Thoracic aorta (tissue), 2 donors: ENCODE measurements at regions not wholly inside any gene's neighbourhood (a gene's known extent, or its start where the extent isn't known, plus 50 kb on each side); places are given as distances from the start of the nearest gene placed in this dataset.

Experiments
- ATAC-seq: fragments of 150-250 bp; one replicate; pipeline ENCODE4 v1.8.0; 2017; ENCODE audit warnings: low read depth; ENCODE audit not compliant: insufficient number of reproducible peaks, low FRiP score
- DNase-seq: peaks from one replicate; pipeline ENCODE4 v3.0.0-alpha.2; 2020; ENCODE audit warnings: low spot score
- H3K27ac ChIP-seq, 2 donors: fragments of 200-600 bp; sonication (generic); 1 replicate in 1 of 2; 2 replicates in 1 of 2; pipeline ENCODE4 v1.5.1; 2016; ENCODE audit warnings: mild to moderate bottlenecking in 2 of 2, moderate library complexity in 2 of 2
- H3K27me3 ChIP-seq: fragments of 200-600 bp; sonication (generic); replicated peaks from 2 replicates; pipeline ENCODE4 v1.6.0; 2016; ENCODE audit warnings: mild to moderate bottlenecking; ENCODE audit not compliant: insufficient read depth
- H3K36me3 ChIP-seq: fragments of 200-600 bp; sonication (generic); one replicate; pipeline ENCODE4 v1.5.1; 2016
- H3K4me1 ChIP-seq, 2 donors: fragments of 200-600 bp; sonication (generic); 1 replicate in 1 of 2; 2 replicates in 1 of 2; pipeline versions ENCODE4 v1.5.1 to v1.6.0; 2016; ENCODE audit warnings: low read depth in 2 of 2, mild to moderate bottlenecking in 1 of 2; ENCODE audit not compliant: control insufficient read depth in 1 of 2
- H3K4me3 ChIP-seq: fragments of 200-600 bp; sonication (generic); 2 replicates; pipeline ENCODE4 v1.5.1; 2016; ENCODE audit warnings: mild to moderate bottlenecking
- H3K9me3 ChIP-seq: fragments of 200-600 bp; sonication (generic); 2 replicates; pipeline ENCODE4 v1.5.1; 2016
- CTCF ChIP-seq: fragments of 200-600 bp; sonication (generic); IDR thresholded peaks from one replicate; pipeline ENCODE4 v1.5.1; 2019; ENCODE audit warnings: antibody characterized with exemption

- Histone ChIP-seq H3K36me3 (no peaks in the 10 kb centered on the region), H3K27me3 (no peaks in the 10 kb centered on the region), H3K4me1 (peaks cover 9 to 14% of the 10 kb centered on the region in 2 donors), H3K9me3 (no peaks in the 10 kb centered on the region), H3K4me3 (no peak overlapping the region), H3K27ac (no peak overlapping the region)
- no peak for DNase-seq
- no peak for TF ChIP-seq CTCF
- ATAC-seq = no peak
Measured at GRCh38 chr3:102194001-102194400, 240.8 kb upstream of the ZPLD1 start.

- Histone ChIP-seq H3K27me3 (no peaks in the 10 kb centered on the region), H3K9me3 (no peaks in the 10 kb centered on the region), H3K27ac (no peak overlapping the region), H3K36me3 (no peaks in the 10 kb centered on the region), H3K4me1 (peaks cover 9 to 14% of the 10 kb centered on the region in 2 donors), H3K4me3 (no peak overlapping the region)
- DNase-seq (no peak), ATAC-seq (no peak)
- no peak for TF ChIP-seq CTCF
Measured at GRCh38 chr3:102194760-102195159, 240.1 kb upstream of the ZPLD1 start.

GRCh38 chr3:102195198-102195948 is 239.4 kb upstream of the ZPLD1 start:
- Histone ChIP-seq H3K9me3 (no peaks in the 10 kb centered on the region), H3K4me3 (no peak overlapping the region), H3K27ac (no peak overlapping the region), H3K4me1 (peaks cover 3 to 9% of the 10 kb centered on the region in 2 donors), H3K27me3 (no peaks in the 10 kb centered on the region), H3K36me3 (no peaks in the 10 kb centered on the region)
- ATAC-seq = no peak
- TF ChIP-seq CTCF = no peak
- no peak for DNase-seq

- H3K27me3 ChIP-seq = no peaks in the 10 kb centered on the region
- ATAC-seq = no peak
- H3K4me3 ChIP-seq = no peak overlapping the region
- no peak overlapping the region for H3K27ac ChIP-seq
- no peak for TF ChIP-seq CTCF
- no peaks in the 10 kb centered on the region for H3K9me3 ChIP-seq
- no peak for DNase-seq
- H3K36me3 ChIP-seq = no peaks in the 10 kb centered on the region
- H3K4me1 ChIP-seq = no peaks in the 10 kb centered on the region
Measured at GRCh38 chr3:102200126-102200525, 234.7 kb upstream of the ZPLD1 start.

GRCh38 chr3:102200560-102200959 is 234.3 kb upstream of the ZPLD1 start:
- H3K9me3 ChIP-seq = no peaks in the 10 kb centered on the region
- no peak for ATAC-seq
- no peak for DNase-seq
- H3K27ac ChIP-seq = no peak overlapping the region
- H3K27me3 ChIP-seq = no peaks in the 10 kb centered on the region
- no peak for TF ChIP-seq CTCF
- no peaks in the 10 kb centered on the region for H3K4me1 ChIP-seq
- no peaks in the 10 kb centered on the region for H3K36me3 ChIP-seq
- H3K4me3 ChIP-seq = no peak overlapping the region
